ENCODE measurements at regions not wholly inside any gene's neighbourhood (a gene's known extent, or its start where the extent isn't known, plus 50 kb on each side); places are given as distances from the start of the nearest gene placed in this dataset.

GRCh38 chr13:63546524-63546923, 2130.9 kb upstream of the PCDH20 start:
- TF ChIP-seq POLR2A (IDR thresholded peaks at IDR 0.05; ENCODE audit: low read length) (no peak), GATA1 (IDR thresholded peaks at IDR 0.05; ENCODE audit: low read depth, low read length) (no peak)
